Peyer's patch (tissue), 4 donors: ENCODE measurements at regions not wholly inside any gene's neighbourhood (a gene's known extent, or its start where the extent isn't known, plus 50 kb on each side); places are given as distances from the start of the nearest gene placed in this dataset.

Experiments
- POLR2A ChIP-seq, 2 donors: fragments of 450-650 bp; IDR thresholded peaks; one replicate each; pipeline ENCODE4 v1.5.1; 2017; ENCODE audit warnings: antibody characterized with exemption in 2 of 2, mild to moderate bottlenecking in 2 of 2, moderate library complexity in 2 of 2
- TF ChIP-seq, protein P1 (sequence below), 6 experiments: fragments of 450-650 bp in 4 of 6; fragments of 200-600 bp in 2 of 6; sonication (generic) in 1 of 6; IDR thresholded peaks; one replicate each; pipeline ENCODE4 v1.5.1; 2017 to 2019; ENCODE audit warnings: antibody characterized with exemption in 6 of 6, mild to moderate bottlenecking in 3 of 6, moderate library complexity in 1 of 6

DNA sequence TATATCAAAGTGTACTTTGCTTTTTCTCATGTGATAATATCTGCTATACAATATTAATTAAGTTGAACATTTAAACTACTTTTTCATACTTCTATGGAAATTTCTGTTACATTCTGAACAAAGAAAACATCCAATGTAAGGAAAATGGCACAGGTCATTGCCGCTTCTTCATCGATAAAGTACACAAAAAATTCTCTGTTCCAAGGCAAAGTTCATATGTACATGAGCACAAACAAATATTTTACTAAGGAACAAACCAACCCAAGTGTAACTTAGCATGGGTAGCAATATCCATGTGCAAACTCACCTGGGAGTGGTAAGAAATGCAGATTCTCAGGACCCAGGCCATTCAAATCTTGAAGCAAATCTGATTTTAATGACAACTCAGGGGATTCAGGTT, 139.8 kb downstream of the TMEM161B start:
- TF ChIP-seq, protein P1, sequence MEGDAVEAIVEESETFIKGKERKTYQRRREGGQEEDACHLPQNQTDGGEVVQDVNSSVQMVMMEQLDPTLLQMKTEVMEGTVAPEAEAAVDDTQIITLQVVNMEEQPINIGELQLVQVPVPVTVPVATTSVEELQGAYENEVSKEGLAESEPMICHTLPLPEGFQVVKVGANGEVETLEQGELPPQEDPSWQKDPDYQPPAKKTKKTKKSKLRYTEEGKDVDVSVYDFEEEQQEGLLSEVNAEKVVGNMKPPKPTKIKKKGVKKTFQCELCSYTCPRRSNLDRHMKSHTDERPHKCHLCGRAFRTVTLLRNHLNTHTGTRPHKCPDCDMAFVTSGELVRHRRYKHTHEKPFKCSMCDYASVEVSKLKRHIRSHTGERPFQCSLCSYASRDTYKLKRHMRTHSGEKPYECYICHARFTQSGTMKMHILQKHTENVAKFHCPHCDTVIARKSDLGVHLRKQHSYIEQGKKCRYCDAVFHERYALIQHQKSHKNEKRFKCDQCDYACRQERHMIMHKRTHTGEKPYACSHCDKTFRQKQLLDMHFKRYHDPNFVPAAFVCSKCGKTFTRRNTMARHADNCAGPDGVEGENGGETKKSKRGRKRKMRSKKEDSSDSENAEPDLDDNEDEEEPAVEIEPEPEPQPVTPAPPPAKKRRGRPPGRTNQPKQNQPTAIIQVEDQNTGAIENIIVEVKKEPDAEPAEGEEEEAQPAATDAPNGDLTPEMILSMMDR (IDR thresholded peaks at IDR 0.05): no peak
- no peak for TF ChIP-seq POLR2A (IDR thresholded peaks at IDR 0.05)
